ENCODE measurements at regions not wholly inside any gene's neighbourhood (a gene's known extent, or its start where the extent isn't known, plus 50 kb on each side); places are given as distances from the start of the nearest gene placed in this dataset.

GRCh38 chr13:83085186-83085900 is 796.9 kb downstream of the SLITRK1 start:
- CTCF ChIA-PET, result no interaction called here
- Histone ChIP-seq H3K27ac (ENCODE audit: insufficient read depth, low read depth, low read length) (no peak overlapping the region), H3K79me2 (ENCODE audit: control insufficient read depth, insufficient read depth, low read length) (no peaks in the 10 kb centered on the region), H3K9me3 (replicated peaks; ENCODE audit: control insufficient read depth, insufficient read depth, low read length) (peaks cover 3% of the 10 kb centered on the region), H3K36me3 (ENCODE audit: control insufficient read depth in 2 of 2, extremely low read depth in 1 of 2, insufficient read depth in 2 of 2, low read length in 2 of 2) (no peaks in the 10 kb centered on the region), H3K4me1 (ENCODE audit: control insufficient read depth, extremely low read depth, insufficient read depth, low read length) (no peaks in the 10 kb centered on the region), H3K27me3 (ENCODE audit: control insufficient read depth in 2 of 2, insufficient read depth in 2 of 2, low read length in 2 of 2) (no peaks in the 10 kb centered on the region), H4K20me1 (replicated peaks; ENCODE audit: control insufficient read depth, extremely low read depth, insufficient read depth, low read length) (no peaks in the 10 kb centered on the region), H3K9ac (replicated peaks; ENCODE audit: extremely low read depth, insufficient read depth, low read length) (no peak overlapping the region), H3K4me3 (replicated peaks in 1 of 3; ENCODE audit: insufficient read depth in 1 of 3, low read depth in 1 of 3, low read length in 3 of 3) (no peak overlapping the region), H2AFZ (ENCODE audit: low read depth, low read length) (no peak overlapping the region), H3K9me1 (replicated peaks; ENCODE audit: control insufficient read depth, extremely low read depth, insufficient read depth, low read length) (no peaks in the 10 kb centered on the region), H3K4me2 (ENCODE audit: insufficient read depth, low read length) (no peak overlapping the region)
- intact Hi-C loops (cut with micrococcal nuclease), result no loop called here
- TF ChIP-seq EZH2 (IDR thresholded peaks at IDR 0.05; ENCODE audit: borderline replicate concordance, low read depth, low read length, severe bottlenecking) (no peak), FOS (IDR thresholded peaks at IDR 0.05; ENCODE audit: borderline replicate concordance, insufficient read depth, low read length) (no peak), CTCF (IDR thresholded peaks at IDR 0.05; ENCODE audit: extremely low read depth in 1 of 2, insufficient read depth in 1 of 2, low read depth in 1 of 2, low read length in 2 of 2) (no peak), MYC (IDR thresholded peaks at IDR 0.05; ENCODE audit: low read depth, low read length) (no peak), JUN (IDR thresholded peaks at IDR 0.05; ENCODE audit: borderline replicate concordance, insufficient read depth, insufficient read length, low read depth) (no peak), GATA2 (IDR thresholded peaks at IDR 0.05; ENCODE audit: insufficient read depth, insufficient read length, low read depth, low read length) (no peak), MAX (IDR thresholded peaks at IDR 0.05; ENCODE audit: insufficient read depth, insufficient read length) (no peak), POLR2A (IDR thresholded peaks at IDR 0.05; ENCODE audit: low read depth, low read length) (no peak), POLR2AphosphoS5 (IDR thresholded peaks at IDR 0.05; ENCODE audit: insufficient read depth, low read depth, low read length) (no peak)
- dilution Hi-C loops (cut with MboI; ENCODE audit: extremely low pct_ligation_motif_present, low sequenced_read_pairs), result no loop called here
- POLR2A ChIA-PET, result no interaction called here
- FAIRE-seq, result no peak
- DNase-seq (ENCODE audit: low read depth, low spot score), result no peak
- no TSS peak for BruUV-seq (replicated peaks)

All from endothelial cell of umbilical vein (primary cell).